Pancreas (tissue), 10 donors: ENCODE measurements at regions not wholly inside any gene's neighbourhood (a gene's known extent, or its start where the extent isn't known, plus 50 kb on each side); places are given as distances from the start of the nearest gene placed in this dataset.

Experiments used
- ATAC-seq, 4 donors: fragments of 200-7000 bp; cut with Tn5 transposase; one replicate each; pipeline versions ENCODE4 v1.8.0 to v1.9.1; 2020; ENCODE audit warnings: mild to moderate bottlenecking in 4 of 4, moderate library complexity in 4 of 4
- DNase-seq, 6 donors: peaks; one replicate each; pipeline ENCODE4 v3.0.0-alpha.2; 2020
- FAIRE-seq: peaks from 2 replicates; lab custom pipeline; 2012; peaks lifted over from hg19 to GRCh38; lab: Jason Lieb, UNC
- H3K27ac ChIP-seq, 4 donors: fragments of 200-600 bp; sonication (generic); 1 replicate in 3 of 4; 2 replicates in 1 of 4; pipeline versions ENCODE4 v1.5.0 to v1.8.0; 2020
- H3K27me3 ChIP-seq, 4 donors: fragments of 200-600 bp; one replicate each; pipeline ENCODE4 v1.8.0; 2021
- H3K36me3 ChIP-seq, 3 donors: fragments of 200-600 bp; sonication (generic) in 1 of 3; one replicate each; pipeline versions ENCODE4 v1.5.0 to v1.8.0; 2020 to 2021
- H3K4me1 ChIP-seq, 3 donors: fragments of 200-600 bp; one replicate each; pipeline ENCODE4 v1.8.0; 2021
- H3K4me3 ChIP-seq, 4 donors: fragments of 200-600 bp; sonication (generic) in 2 of 4; one replicate each; pipeline versions ENCODE4 v1.5.0 to v1.8.0; 2020 to 2021
- H3K9me3 ChIP-seq, 4 donors: fragments of 200-600 bp; one replicate each; pipeline ENCODE4 v1.8.0; 2021
- WGBS, 2 donors: extraction: QIAGEN DNeasy Blood & Tissue Kit; methylation state at CpG; one replicate each; pipeline ENCODE4 v1.1.7; 2013; 5-methylcytosine and 5-hydroxymethylcytosine counted together
- intact Hi-C, 3 donors: fragments of 100-400 bp; cut with DNase I; formaldehyde crosslinking; loops; one replicate each; pipeline versions ENCODE4 v1.11.1 to v1.14.2; 2022
- TF ChIP-seq, protein P1 (sequence below), 4 donors: fragments of 200-600 bp; sonication (generic) in 3 of 4; IDR thresholded peaks; one replicate each; pipeline versions ENCODE4 v1.5.0 to v1.8.0; 2021; ENCODE audit warnings: antibody characterized with exemption in 4 of 4
- donor health status: healthy with polysubstance abuse.
- donor health status: DM: no; HTN: no; CAD: no; lungs with moderate emphysema.
- donor health status: DM: no; HTN: no; CAD: no.
- donor health status: control.
- donor health status: control.
- donor health status: Bipolar disorder and iron deficiency.
- donor health status: DM: yes; HTN: yes; CAD: no.
- donor health status: DM: no; HTN: no; CAD: no.
- donor health status: DM: no; HTN: no; CAD: no.
- donor health status: DM: yes; HTN: yes; CAD: no.

DNA sequence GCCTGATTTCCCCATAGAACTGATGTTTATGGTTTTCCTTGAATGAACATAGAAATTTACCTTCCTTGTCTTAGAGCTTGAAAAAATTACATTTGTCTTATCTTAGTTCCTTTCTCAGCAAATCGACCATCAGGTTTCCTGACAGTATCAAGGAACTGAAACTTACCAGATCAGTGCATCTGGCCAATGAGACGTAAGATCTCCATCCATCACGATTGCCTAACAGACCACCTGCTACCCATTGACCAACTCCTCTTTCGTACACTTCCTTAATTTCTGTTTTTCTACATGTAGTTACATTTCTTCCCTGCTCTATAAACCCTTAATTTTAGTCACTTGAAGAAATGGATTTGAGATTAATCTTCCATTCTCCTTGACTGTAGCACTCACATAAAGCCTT is 57.4 kb upstream of the TMPRSS15 start:
- no peaks in the 10 kb centered on the region for H3K9me3 ChIP-seq
- intact Hi-C loops, result no loop called here

DNA sequence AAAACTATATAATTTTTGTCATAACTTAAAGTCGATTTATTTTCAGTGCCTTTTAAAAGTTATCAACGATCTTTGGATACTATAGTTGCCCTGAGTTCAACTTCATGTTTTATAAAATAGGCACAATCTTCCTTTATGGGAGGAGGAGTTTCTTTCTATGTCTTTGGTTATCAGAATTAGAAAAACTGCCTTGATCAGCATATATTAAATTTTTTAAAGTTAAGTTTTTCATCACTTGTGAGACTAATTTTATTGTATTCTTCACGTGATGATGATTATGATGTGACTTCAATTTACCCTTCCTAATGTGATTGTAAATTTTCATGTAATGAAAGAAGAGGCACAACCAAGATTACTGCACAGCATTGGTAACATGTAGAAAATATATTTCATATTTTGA is 58.2 kb upstream of the TMPRSS15 start:
- Histone ChIP-seq H3K4me3 (no peak overlapping the region), H3K9me3 (no peaks in the 10 kb centered on the region), H3K27ac (no peak overlapping the region), H3K27me3 (no peaks in the 10 kb centered on the region), H3K36me3 (no peaks in the 10 kb centered on the region), H3K4me1 (no peaks in the 10 kb centered on the region)
- no peak for ATAC-seq
- intact Hi-C loops, result no loop called here
- 61 to 80% methylated on average over 3 of the region's 3 CpGs for WGBS, 2 donors
- FAIRE-seq, result no peak
- no peak for DNase-seq
- TF ChIP-seq, protein P1, sequence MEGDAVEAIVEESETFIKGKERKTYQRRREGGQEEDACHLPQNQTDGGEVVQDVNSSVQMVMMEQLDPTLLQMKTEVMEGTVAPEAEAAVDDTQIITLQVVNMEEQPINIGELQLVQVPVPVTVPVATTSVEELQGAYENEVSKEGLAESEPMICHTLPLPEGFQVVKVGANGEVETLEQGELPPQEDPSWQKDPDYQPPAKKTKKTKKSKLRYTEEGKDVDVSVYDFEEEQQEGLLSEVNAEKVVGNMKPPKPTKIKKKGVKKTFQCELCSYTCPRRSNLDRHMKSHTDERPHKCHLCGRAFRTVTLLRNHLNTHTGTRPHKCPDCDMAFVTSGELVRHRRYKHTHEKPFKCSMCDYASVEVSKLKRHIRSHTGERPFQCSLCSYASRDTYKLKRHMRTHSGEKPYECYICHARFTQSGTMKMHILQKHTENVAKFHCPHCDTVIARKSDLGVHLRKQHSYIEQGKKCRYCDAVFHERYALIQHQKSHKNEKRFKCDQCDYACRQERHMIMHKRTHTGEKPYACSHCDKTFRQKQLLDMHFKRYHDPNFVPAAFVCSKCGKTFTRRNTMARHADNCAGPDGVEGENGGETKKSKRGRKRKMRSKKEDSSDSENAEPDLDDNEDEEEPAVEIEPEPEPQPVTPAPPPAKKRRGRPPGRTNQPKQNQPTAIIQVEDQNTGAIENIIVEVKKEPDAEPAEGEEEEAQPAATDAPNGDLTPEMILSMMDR (IDR thresholded peaks at IDR 0.05), result no peak

More for the DNA sequence above, 57.4 kb upstream of the TMPRSS15 start:
- Histone ChIP-seq H3K36me3 (no peaks in the 10 kb centered on the region), H3K27ac (no peak overlapping the region), H3K27me3 (no peaks in the 10 kb centered on the region), H3K4me1 (no peaks in the 10 kb centered on the region), H3K4me3 (no peak overlapping the region)
- FAIRE-seq, result no peak
- no peak for DNase-seq
- 46 to 57% methylated on average over 4 of the region's 4 CpGs for WGBS, 2 donors
- no peak for ATAC-seq
- TF ChIP-seq, protein P1 (IDR thresholded peaks at IDR 0.05), result no peak

DNA sequence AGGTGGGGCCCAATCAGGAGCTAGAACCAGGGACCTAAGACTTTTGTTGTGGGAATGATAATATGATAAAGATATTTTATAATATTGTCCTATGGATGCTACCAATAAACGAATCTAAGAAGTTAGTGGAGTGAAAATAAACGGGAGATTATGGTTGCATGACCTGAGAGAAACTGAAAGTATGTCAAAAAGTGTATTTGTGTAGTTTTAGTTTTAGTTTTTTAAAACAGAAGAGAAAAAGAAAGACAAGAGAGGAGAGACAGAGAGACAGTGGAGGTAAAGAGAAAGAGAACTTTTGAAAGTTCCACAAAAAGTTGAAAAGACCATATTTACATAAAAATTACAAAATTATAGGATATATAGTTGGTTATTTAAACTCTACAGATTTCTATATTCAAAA is 64.1 kb upstream of the TMPRSS15 start:
- H3K4me1 ChIP-seq, result no peaks in the 10 kb centered on the region
- no peaks in the 10 kb centered on the region for H3K27me3 ChIP-seq
- H3K27ac ChIP-seq, result no peak overlapping the region
- DNase-seq, result no peak
- TF ChIP-seq, protein P1 (IDR thresholded peaks at IDR 0.05), result no peak
- ATAC-seq, result no peak
- no peak overlapping the region for H3K4me3 ChIP-seq
- H3K36me3 ChIP-seq, result no peaks in the 10 kb centered on the region
- no peaks in the 10 kb centered on the region for H3K9me3 ChIP-seq
- no peak for FAIRE-seq
- 36 to 37% methylated on average over 2 of the region's 2 CpGs for WGBS, 2 donors
- intact Hi-C loops, result no loop called here

DNA sequence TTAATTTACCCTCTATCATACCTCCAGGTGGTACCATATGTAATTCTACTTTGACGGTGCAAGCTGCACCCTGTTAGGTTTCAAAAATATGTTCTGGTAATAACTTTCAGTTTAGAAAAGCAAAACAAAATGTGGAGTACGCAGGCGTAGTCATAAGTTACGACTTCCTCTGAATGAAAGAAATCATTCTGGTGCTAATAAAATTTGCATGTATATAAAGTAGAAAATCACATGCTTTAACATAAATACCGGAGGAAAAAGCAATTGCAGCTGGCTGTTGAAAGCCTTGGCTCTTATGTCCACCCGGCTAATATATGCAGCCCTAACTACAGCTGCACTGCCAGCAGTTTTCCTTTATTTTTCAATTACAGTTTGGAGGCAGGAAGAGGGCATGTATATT is 65.2 kb upstream of the TMPRSS15 start:
- intact Hi-C loops, result no loop called here
- Histone ChIP-seq H3K4me3 (no peak overlapping the region), H3K27me3 (no peaks in the 10 kb centered on the region), H3K9me3 (no peaks in the 10 kb centered on the region), H3K36me3 (no peaks in the 10 kb centered on the region), H3K27ac (no peak overlapping the region), H3K4me1 (no peaks in the 10 kb centered on the region)
- ATAC-seq (no peak), DNase-seq (no peak), FAIRE-seq (no peak)
- WGBS, 2 donors, result 61 to 77% methylated on average over 6 of the region's 6 CpGs
- TF ChIP-seq, protein P1 (IDR thresholded peaks at IDR 0.05), result no peak

DNA sequence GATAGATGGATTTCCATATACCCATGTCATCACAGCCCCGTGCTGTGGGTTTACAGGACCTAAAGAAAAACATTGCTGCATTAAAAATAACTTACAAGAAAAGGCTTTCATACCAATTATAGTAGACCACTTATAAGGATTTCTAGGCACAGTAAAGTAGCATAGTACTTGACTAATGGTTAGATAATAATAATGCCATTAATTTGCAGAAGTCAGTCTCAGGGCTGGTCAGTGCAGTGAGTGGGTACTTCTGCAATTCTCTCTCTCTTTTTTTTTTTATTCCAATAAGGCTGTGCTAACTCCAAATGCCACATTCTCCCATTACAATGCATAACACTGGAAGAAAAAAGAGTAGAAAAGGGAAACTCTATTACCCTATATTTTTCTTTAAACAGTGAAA is 73.1 kb upstream of the TMPRSS15 start:
- 68 to 83% methylated on average over 1 of the region's 1 CpG for WGBS, 2 donors
- no peaks in the 10 kb centered on the region for H3K36me3 ChIP-seq
- H3K27ac ChIP-seq, result no peak overlapping the region
- no peaks in the 10 kb centered on the region for H3K4me1 ChIP-seq
- TF ChIP-seq, protein P1 (IDR thresholded peaks at IDR 0.05), result no peak
- no peaks in the 10 kb centered on the region for H3K9me3 ChIP-seq
- H3K4me3 ChIP-seq, result no peak overlapping the region
- no peaks in the 10 kb centered on the region for H3K27me3 ChIP-seq
- FAIRE-seq (no peak), DNase-seq (no peak), ATAC-seq (no peak)
- intact Hi-C loops, result no loop called here
